GM10248 (cell line): ENCODE measurements at regions not wholly inside any gene's neighbourhood (a gene's known extent, or its start where the extent isn't known, plus 50 kb on each side); places are given as distances from the start of the nearest gene placed in this dataset.

Source experiments
- CTCF ChIA-PET: fragments of 300-600 bp; sonication (Branson Sonifier 250); formaldehyde crosslinking; extraction: SDS; loops from one replicate; lab custom pipeline; 2021; ENCODE audit warnings: antibody characterized with exemption; lab: Yijun Ruan, JAX
- POLR2A ChIA-PET: fragments of 350-650 bp; sonication (Branson Sonifier 250); formaldehyde crosslinking; extraction: SDS; loops from one replicate; lab custom pipeline; 2020; ENCODE audit warnings: antibody characterized with exemption; lab: Yijun Ruan, JAX
- DNase-seq: peaks from one replicate; pipeline ENCODE4 v3.0.0; 2012; ENCODE audit errors: extremely low spot score
- TF ChIP-seq, protein P1 (sequence below): IDR thresholded peaks from 2 replicates; pipeline ENCODE4 v1.5.1; 2012; ENCODE audit warnings: mild to moderate bottlenecking, low read depth; ENCODE audit errors: extremely low read depth, missing control alignments, control extremely low read depth

DNA sequence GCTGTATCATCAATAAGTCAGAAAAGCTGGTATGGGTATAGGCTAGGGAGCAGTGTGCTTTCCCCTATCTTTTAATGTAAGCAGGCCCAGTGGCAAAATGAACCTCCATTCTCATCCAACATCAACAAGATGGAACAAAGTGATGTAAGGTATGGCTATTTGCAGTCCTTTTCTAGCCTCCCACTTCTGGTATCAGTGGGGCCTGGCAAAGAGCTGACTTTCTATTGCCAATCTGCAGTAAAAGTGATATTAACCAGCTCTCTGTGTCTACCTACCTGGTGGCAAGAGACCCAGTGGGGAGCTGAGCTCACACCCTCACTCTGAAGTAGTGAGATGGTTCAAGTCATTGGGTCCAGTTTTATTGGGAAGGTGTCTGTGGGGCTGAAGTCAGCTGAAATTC lies 1492.6 kb downstream of the CDH11 start:
- TF ChIP-seq, protein P1, sequence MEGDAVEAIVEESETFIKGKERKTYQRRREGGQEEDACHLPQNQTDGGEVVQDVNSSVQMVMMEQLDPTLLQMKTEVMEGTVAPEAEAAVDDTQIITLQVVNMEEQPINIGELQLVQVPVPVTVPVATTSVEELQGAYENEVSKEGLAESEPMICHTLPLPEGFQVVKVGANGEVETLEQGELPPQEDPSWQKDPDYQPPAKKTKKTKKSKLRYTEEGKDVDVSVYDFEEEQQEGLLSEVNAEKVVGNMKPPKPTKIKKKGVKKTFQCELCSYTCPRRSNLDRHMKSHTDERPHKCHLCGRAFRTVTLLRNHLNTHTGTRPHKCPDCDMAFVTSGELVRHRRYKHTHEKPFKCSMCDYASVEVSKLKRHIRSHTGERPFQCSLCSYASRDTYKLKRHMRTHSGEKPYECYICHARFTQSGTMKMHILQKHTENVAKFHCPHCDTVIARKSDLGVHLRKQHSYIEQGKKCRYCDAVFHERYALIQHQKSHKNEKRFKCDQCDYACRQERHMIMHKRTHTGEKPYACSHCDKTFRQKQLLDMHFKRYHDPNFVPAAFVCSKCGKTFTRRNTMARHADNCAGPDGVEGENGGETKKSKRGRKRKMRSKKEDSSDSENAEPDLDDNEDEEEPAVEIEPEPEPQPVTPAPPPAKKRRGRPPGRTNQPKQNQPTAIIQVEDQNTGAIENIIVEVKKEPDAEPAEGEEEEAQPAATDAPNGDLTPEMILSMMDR: no peak
- ChIA-PET POLR2A (no interaction called here), CTCF (interaction anchor here (1.5 to 1.6 kb wide), 2 partner anchors 23 to 25 kb away, joined by 4 read pairs; no protein-coding TSS in a partner anchor)
- DNase-seq: no peak

DNA sequence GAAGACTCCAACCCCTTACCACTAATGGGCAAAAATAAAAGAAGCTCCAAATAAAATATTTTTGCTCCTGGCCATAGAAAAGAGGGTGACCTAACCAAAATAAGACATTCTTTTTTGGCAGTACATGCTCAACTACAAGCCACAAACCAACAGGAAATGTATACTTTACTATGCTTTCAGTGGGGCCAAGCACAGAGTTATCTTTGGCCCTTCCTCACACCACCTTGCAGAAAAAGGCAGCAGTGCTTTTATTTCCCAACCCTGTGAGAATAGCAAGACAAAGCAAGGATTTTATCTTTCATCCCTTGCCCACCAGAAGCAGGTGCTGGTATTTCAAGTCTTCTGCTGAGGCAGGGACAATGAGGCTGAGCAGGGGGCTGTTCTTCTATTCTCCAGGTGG lies 1493.1 kb downstream of the CDH11 start:
- DNase-seq: no peak
- ChIA-PET POLR2A (no interaction called here), CTCF (interaction anchor here (1.5 to 1.6 kb wide), 2 partner anchors 23 to 25 kb away, joined by 4 read pairs; no protein-coding TSS in a partner anchor)
- TF ChIP-seq, protein P1: no peak

DNA sequence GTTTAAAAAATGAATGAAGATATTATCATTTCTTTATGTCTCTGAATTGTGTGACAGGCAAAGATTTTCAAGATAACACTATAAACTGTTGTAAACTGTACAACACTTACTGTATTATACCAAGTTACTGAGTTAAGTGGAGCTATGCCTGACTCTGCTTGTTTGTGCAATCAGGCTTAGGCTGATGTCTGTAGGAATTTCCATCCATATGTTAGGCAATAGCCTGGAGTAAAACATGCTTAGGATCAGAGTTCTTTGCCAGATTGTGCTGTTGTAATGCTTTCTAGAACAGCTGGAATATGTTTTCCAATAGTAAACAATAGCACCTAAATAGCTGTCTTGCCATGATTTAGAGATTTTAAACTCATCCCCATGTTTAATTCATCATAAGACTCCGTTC lies 1496.7 kb downstream of the CDH11 start:
- TF ChIP-seq, protein P1: no peak
- ChIA-PET POLR2A (no interaction called here), CTCF (interaction anchor here (0.8 to 1.6 kb wide), 2 partner anchors 9 to 18 kb away, joined by 3 to 4 read pairs; no protein-coding TSS in a partner anchor)
- DNase-seq: no peak

DNA sequence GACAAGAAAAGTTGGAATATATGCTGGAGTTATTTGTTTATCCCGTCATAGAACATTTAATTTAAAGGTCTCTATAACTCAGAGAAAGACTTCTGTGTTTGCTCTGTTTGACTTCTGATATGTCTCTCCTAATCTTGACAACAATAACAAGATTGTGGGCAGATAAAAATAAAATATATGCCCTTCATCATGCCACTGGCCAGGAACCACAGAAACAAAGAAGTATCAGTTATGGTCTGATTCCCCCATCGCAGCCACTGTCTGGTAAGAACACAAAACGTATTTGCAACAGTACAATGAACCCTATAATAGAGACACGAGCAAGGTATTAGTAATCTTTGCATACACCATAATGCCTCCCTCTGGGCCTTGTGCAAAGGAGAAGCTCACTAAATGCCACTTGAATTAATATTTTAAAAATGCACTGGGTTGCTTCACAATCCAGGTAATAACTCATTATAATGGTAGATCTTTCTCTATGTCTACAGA lies 1498.3 kb downstream of the CDH11 start:
- no peak for DNase-seq
- CTCF ChIA-PET: no interaction called here
- POLR2A ChIA-PET: no interaction called here
- TF ChIP-seq, protein P1: no peak

DNA sequence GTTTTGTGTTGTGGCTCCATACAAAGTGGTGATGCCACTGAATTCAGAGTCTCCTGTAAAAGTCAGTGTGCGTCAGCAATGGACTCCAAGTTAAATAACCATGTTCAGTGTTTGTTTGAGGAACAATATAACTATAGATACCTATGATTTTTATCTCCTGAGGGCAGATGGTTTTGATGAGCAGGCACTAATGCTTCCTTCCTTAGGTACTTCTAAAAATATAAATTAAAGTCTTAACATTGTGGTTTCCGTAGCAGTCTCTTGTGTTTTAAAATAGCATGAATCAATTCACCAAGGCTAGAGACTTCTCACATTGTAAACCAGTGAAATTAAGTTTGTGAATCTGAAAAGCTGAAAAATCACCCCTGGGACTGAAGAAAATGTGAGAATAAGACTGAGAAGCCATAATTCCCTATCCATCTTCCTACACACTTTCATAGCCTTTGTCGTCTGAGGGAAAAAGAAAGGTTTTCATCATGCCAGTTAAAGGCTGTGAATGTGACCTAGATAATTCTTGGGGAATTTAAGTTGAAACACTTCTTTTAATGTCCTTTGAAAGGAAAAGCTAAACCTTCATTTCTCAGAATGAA lies 1502.9 kb downstream of the CDH11 start:
- DNase-seq: no peak
- TF ChIP-seq, protein P1: no peak
- ChIA-PET CTCF (no interaction called here), POLR2A (no interaction called here)

DNA sequence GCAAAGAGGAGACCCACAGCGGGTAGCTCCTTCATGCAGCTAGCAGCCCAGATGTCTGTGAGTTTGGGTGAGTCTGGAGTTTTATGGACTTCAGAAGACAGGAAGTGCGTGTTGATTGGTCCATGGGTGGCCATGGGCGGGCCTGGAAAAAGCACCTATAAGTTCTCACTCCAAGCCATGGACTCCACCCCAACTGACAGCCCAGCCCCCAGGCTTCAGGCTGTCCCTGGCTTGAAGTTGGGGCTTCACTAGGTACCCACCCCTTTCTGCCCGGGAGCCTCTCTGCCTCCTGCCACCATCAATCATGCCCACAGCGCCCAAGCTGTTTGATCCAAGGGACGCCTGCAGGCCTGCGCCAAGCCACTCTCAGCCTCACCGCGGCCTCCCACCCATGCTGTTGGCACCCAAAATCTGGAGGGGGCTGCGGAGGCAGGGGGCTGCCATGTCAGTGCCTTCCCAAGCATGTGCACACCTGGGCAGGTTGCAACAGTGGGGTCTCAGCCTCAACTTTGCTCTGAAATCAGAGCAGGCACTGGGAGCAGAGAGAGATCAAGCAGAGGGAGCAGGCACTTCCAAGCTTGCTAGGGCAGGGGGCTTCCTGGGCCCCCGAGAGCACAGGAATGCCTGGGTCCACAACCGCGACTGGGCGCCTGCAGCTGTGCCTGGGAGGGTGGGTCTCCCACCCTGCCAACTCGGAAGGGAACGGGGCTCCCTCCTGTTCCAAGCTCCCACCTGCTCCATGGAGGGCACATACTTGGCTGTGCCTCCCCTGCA lies 1503.7 kb downstream of the CDH11 start:
- TF ChIP-seq, protein P1: no peak
- ChIA-PET CTCF (no interaction called here), POLR2A (no interaction called here)
- DNase-seq: no peak
